ENCODE measurements at regions not wholly inside any gene's neighbourhood (a gene's known extent, or its start where the extent isn't known, plus 50 kb on each side); places are given as distances from the start of the nearest gene placed in this dataset.
"Not testable (repeated sequence)": the region's sequence is repeated elsewhere in the genome, so short reads cannot be mapped to it uniquely, and the experiment has no call there.

GRCh38 chr5:17743580-17744435 lies 109.5 kb downstream of the TAF11L14 start:
- H3K9me3 ChIP-seq: no peaks in the 10 kb centered on the region
- H3K4me1 ChIP-seq: no peaks in the 10 kb centered on the region
- no peak overlapping the region for H3K27ac ChIP-seq
- no peaks in the 10 kb centered on the region for H3K27me3 ChIP-seq
- H3K4me3 ChIP-seq: no peak overlapping the region
- TF ChIP-seq CTCF (IDR thresholded peaks at IDR 0.05): no peak
- DNase-seq: no peak
- 71 to 78% methylated on average over 8 of the region's 8 CpGs for WGBS, 2 donors
- intact Hi-C loops (cut with DNase I; ENCODE audit: low total_unique reads): no loop called here
- H3K36me3 ChIP-seq (ENCODE audit: low read depth, missing control alignments): no peaks in the 10 kb centered on the region

GRCh38 chr5:17748201-17748600 lies 113.9 kb downstream of the TAF11L14 start:
- H3K27ac ChIP-seq: no peak overlapping the region
- H3K9me3 ChIP-seq: no peaks in the 10 kb centered on the region
- no peaks in the 10 kb centered on the region for H3K27me3 ChIP-seq
- H3K36me3 ChIP-seq (ENCODE audit: low read depth, missing control alignments): no peaks in the 10 kb centered on the region
- H3K4me1 ChIP-seq: no peaks in the 10 kb centered on the region
- intact Hi-C loops (cut with DNase I; ENCODE audit: low total_unique reads): no loop called here
- 86 to 87% methylated on average over 2 of the region's 2 CpGs for WGBS, 2 donors
- no peak overlapping the region for H3K4me3 ChIP-seq
- no peak for TF ChIP-seq POLR2A (IDR thresholded peaks at IDR 0.05)
- TF ChIP-seq CTCF (IDR thresholded peaks at IDR 0.05): no peak
- no peak for DNase-seq

GRCh38 chr5:17748941-17749340 lies 114.7 kb downstream of the TAF11L14 start:
- Histone ChIP-seq H3K4me3 (no peak overlapping the region), H3K27me3 (no peaks in the 10 kb centered on the region), H3K27ac (no peak overlapping the region), H3K9me3 (no peaks in the 10 kb centered on the region), H3K36me3 (ENCODE audit: low read depth, missing control alignments) (no peaks in the 10 kb centered on the region), H3K4me1 (no peaks in the 10 kb centered on the region)
- WGBS, 2 donors: 78 to 79% methylated on average over 1 of the region's 1 CpG
- intact Hi-C loops (cut with DNase I; ENCODE audit: low total_unique reads): no loop called here
- TF ChIP-seq CTCF (IDR thresholded peaks at IDR 0.05) (no peak), POLR2A (IDR thresholded peaks at IDR 0.05) (no peak)
- DNase-seq: no peak

GRCh38 chr5:17755406-17755805 lies 121.1 kb downstream of the TAF11L14 start:
- H3K27ac ChIP-seq; H3K27me3 ChIP-seq; H3K4me1 ChIP-seq; intact Hi-C loops (cut with DNase I; ENCODE audit: low total_unique reads); H3K36me3 ChIP-seq (ENCODE audit: low read depth, missing control alignments); H3K4me3 ChIP-seq; H3K9me3 ChIP-seq; DNase-seq: not testable (repeated sequence)
- 91 to 95% methylated on average over 12 of the region's 12 CpGs for WGBS, 2 donors

GRCh38 chr5:17761326-17761725 lies 127.1 kb downstream of the TAF11L14 start:
- intact Hi-C loops (cut with DNase I; ENCODE audit: low total_unique reads): no loop called here
- 64 to 70% methylated on average over 4 of the region's 4 CpGs for WGBS, 2 donors
- TF ChIP-seq CTCF (IDR thresholded peaks at IDR 0.05) (no peak), POLR2A (IDR thresholded peaks at IDR 0.05) (no peak)
- Histone ChIP-seq H3K27ac (no peak overlapping the region), H3K36me3 (ENCODE audit: low read depth, missing control alignments) (no peaks in the 10 kb centered on the region), H3K9me3 (no peaks in the 10 kb centered on the region), H3K4me1 (no peaks in the 10 kb centered on the region), H3K4me3 (no peak overlapping the region), H3K27me3 (no peaks in the 10 kb centered on the region)
- no peak for DNase-seq
